HG03039 (cell line): ENCODE measurements at regions not wholly inside any gene's neighbourhood (a gene's known extent, or its start where the extent isn't known, plus 50 kb on each side); places are given as distances from the start of the nearest gene placed in this dataset.
"Not testable (repeated sequence)": the region's sequence is repeated elsewhere in the genome, so short reads cannot be mapped to it uniquely, and the experiment has no call there.

Source experiments
- ATAC-seq: cut with Tn5 transposase; IDR thresholded peaks from one replicate; pipeline ENCODE4 v1.9.1; 2021; ENCODE audit warnings: mild to moderate bottlenecking, moderate library complexity; ENCODE audit not compliant: unreplicated experiment

GRCh38 chr7:81887098-81888090 is 117.5 kb upstream of the HGF start:
- ATAC-seq: peak; percentile 50

- no peak for ATAC-seq
Measured at GRCh38 chr7:81886211-81886764, 116.4 kb upstream of the HGF start.

GRCh38 chr7:81884817-81885216 is 115.0 kb upstream of the HGF start:
- ATAC-seq: no peak

GRCh38 chr7:81883801-81884393 is 114.0 kb upstream of the HGF start:
- ATAC-seq: peak; percentile 43

- ATAC-seq: no peak
Measured at GRCh38 chr7:81882086-81882485, 112.2 kb upstream of the HGF start.

GRCh38 chr7:81877890-81878289 is 108.0 kb upstream of the HGF start:
- no peak for ATAC-seq

GRCh38 chr7:81873559-81873958 is 103.7 kb upstream of the HGF start:
- ATAC-seq: no peak

- no peak for ATAC-seq
Measured at GRCh38 chr7:81871606-81872265, 101.9 kb upstream of the HGF start.

- no peak for ATAC-seq
Measured at GRCh38 chr7:81870608-81871007, 100.8 kb upstream of the HGF start.

- ATAC-seq: no peak
Measured at GRCh38 chr7:81869670-81870069, 99.8 kb upstream of the HGF start.

GRCh38 chr7:81865754-81866153 is 95.9 kb upstream of the HGF start:
- ATAC-seq: no peak

GRCh38 chr7:81859433-81859832 is 89.6 kb upstream of the HGF start:
- no peak for ATAC-seq

- not testable (repeated sequence) for ATAC-seq
Measured at GRCh38 chr7:81858820-81859219, 89.0 kb upstream of the HGF start.

GRCh38 chr7:81857385-81857784 is 87.5 kb upstream of the HGF start:
- no peak for ATAC-seq

GRCh38 chr7:81854518-81854917 is 84.7 kb upstream of the HGF start:
- no peak for ATAC-seq

- ATAC-seq: no peak
Measured at GRCh38 chr7:81852701-81853100, 82.9 kb upstream of the HGF start.

GRCh38 chr7:81851413-81851812 is 81.6 kb upstream of the HGF start:
- ATAC-seq: no peak

GRCh38 chr7:81846398-81846797 is 76.6 kb upstream of the HGF start:
- ATAC-seq: peak; percentile 74

GRCh38 chr7:81845744-81846241 is 75.9 kb upstream of the HGF start:
- peak; percentile 63 for ATAC-seq

- not testable (repeated sequence) for ATAC-seq
Measured at GRCh38 chr7:81843657-81844056, 73.8 kb upstream of the HGF start.

- no peak for ATAC-seq
Measured at GRCh38 chr7:81842361-81842760, 72.5 kb upstream of the HGF start.
